ENCODE measurements at regions not wholly inside any gene's neighbourhood (a gene's known extent, or its start where the extent isn't known, plus 50 kb on each side); places are given as distances from the start of the nearest gene placed in this dataset.

DNA sequence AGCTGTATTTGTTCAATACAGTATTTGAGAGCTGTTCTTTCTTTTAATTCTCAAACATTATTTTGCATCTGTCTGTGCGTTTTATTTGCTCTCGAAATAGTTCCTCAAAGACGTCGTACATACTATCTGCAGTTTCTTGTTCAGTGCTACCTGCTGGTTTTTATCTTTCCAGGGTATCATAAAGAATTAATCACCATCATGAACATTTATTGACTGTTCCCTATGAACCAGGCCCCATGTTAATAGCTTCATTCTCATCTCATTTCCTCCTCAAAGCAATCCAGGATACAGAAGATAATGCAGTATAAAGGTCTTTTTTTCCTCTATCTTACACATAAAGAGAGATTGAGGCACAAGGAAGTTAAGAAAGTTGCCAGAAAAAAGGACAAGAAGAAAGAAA, 211.8 kb downstream of the DACT1 start:
- Histone ChIP-seq H3K9me3 (no peaks in the 10 kb centered on the region), H3K36me3 (replicated peaks) (no peaks in the 10 kb centered on the region), H3K4me1 (no peaks in the 10 kb centered on the region), H3K27me3 (ENCODE audit: low read depth) (no peaks in the 10 kb centered on the region), H3K4me3 (no peak overlapping the region)
- DNase-seq (ENCODE audit: low spot score in 2 of 2), result no peak
- in situ Hi-C loops (cut with MboI; ENCODE audit: low sequenced_read_pairs), result no loop called here

DNA sequence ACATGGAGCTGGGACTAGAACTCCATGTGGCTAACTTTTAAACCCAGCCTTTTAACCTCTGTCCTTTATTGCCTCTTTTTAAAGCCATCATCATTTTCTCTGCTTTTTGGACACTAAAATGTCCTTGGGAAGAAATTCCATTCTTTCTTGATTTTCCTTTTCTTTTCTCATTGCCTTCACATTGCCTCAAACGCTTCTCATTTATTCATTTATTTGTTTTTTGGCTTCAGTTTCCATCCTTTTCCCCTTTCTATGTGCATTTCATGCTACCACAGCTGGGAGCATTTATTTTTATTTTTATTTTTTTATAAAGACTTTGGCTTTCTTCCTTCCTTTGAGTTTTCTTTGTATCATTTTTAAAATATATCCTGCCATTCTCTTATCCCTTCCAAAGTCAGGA, 212.2 kb downstream of the DACT1 start:
- in situ Hi-C loops (cut with MboI; ENCODE audit: low sequenced_read_pairs), result no loop called here
- Histone ChIP-seq H3K4me1 (no peaks in the 10 kb centered on the region), H3K4me3 (no peak overlapping the region), H3K9me3 (no peaks in the 10 kb centered on the region), H3K36me3 (replicated peaks) (no peaks in the 10 kb centered on the region), H3K27me3 (ENCODE audit: low read depth) (no peaks in the 10 kb centered on the region)
- DNase-seq (ENCODE audit: low spot score in 2 of 2), result no peak

DNA sequence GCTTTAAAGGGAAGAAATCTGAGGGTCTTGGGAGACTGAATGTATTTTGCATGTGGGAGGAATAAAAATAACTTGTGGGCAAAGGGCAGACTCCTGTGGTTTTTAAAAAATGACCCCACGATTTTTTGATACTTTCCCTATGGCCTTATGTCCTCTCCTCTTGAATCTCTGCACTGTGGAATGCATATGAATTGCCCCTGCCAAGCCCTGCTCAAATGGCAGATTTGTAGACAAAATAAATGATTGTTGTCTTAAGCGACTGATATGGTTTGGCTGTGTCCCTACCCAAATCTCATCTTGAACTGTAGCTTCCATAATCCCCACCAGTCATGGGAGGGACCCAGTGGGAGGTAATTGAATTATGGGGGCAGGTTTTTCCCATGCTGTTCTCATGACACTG, 223.8 kb downstream of the DACT1 start:
- DNase-seq (ENCODE audit: low spot score in 2 of 2), result no peak
- no peaks in the 10 kb centered on the region for H3K36me3 ChIP-seq (replicated peaks)
- no peaks in the 10 kb centered on the region for H3K9me3 ChIP-seq
- in situ Hi-C loops (cut with MboI; ENCODE audit: low sequenced_read_pairs), result no loop called here
- H3K27me3 ChIP-seq (ENCODE audit: low read depth), result no peaks in the 10 kb centered on the region
- H3K4me1 ChIP-seq, result no peaks in the 10 kb centered on the region
- no peak overlapping the region for H3K4me3 ChIP-seq

DNA sequence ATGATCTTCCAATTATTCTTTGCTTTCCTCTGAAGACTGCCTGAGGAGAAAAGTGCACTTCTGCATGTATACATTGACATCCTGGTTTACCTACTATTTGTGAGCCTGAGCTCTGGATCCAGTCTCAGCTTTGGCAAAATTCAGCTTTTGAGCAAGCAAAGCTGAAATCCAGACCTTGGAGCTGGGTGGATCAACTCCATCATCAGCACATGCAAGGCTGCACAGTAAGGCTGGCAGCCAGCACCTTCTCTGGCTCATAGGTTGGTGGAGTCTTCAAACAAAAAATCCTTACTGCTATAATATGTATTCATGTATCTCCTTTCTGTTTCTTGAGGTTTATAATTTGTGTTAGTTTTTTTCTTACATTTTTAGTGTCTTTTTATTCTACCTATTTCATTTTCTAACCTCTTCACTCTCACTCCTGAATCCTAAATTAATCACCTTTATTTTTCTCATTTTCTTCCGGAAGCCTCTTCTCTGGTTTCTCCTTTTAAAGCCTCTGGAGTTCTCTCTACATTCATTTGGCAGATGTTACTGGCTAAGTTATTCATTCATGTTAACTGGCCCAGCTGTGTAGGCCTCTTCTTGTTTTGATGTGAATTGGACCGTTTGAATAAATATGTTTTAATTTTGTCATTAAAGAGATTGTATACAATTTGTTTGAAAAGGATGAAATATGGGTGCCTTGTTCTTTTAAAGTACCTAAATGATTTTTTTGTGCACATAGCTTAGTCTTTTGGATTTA, 224.8 kb downstream of the DACT1 start:
- in situ Hi-C loops (cut with MboI; ENCODE audit: low sequenced_read_pairs), result no loop called here
- no peaks in the 10 kb centered on the region for H3K27me3 ChIP-seq (ENCODE audit: low read depth)

DNA sequence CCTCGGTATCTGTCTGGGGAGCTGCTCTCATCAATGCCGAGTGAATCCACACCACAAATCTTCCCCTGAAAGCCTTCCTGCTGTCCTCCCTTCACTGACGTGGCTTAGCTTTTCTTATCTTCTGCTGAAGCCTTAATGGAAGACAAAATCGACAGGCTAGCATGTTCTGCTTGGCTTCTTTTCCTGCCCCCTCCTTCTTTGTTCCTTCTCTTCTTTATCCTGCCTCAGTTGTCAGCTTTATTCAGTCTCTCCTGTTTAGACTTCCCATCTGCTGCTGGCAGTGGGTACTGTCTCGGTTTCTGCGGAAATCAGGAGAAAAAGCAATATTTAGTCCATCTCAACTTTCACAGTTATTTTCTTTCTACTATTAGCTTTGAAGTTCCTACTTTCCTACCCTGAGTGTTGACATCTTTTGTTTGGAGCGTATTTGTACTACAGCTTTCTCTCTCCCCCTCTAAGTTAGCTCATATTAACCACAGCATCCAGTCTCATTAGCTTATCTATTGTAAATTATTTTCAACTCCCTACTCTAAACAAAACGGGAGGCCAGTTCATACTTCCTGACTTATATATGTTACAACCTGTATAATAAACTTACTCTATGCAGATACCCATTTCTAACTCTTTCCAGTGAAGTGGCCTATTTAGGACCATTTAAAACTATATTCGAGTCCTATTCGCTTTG, 226.0 kb downstream of the DACT1 start:
- Histone ChIP-seq H3K27me3 (ENCODE audit: low read depth) (no peaks in the 10 kb centered on the region), H3K4me3 (no peak overlapping the region), H3K36me3 (replicated peaks) (no peaks in the 10 kb centered on the region), H3K4me1 (no peaks in the 10 kb centered on the region), H3K9me3 (no peaks in the 10 kb centered on the region)
- in situ Hi-C loops (cut with MboI; ENCODE audit: low sequenced_read_pairs), result no loop called here
- DNase-seq (ENCODE audit: low spot score in 2 of 2), result no peak

More for the DNA sequence above, 224.8 kb downstream of the DACT1 start:
- H3K9me3 ChIP-seq, result no peaks in the 10 kb centered on the region
- no peaks in the 10 kb centered on the region for H3K36me3 ChIP-seq (replicated peaks)
- H3K4me3 ChIP-seq, result no peak overlapping the region
- no peak for DNase-seq (ENCODE audit: low spot score in 2 of 2)
- H3K4me1 ChIP-seq, result no peaks in the 10 kb centered on the region

DNA sequence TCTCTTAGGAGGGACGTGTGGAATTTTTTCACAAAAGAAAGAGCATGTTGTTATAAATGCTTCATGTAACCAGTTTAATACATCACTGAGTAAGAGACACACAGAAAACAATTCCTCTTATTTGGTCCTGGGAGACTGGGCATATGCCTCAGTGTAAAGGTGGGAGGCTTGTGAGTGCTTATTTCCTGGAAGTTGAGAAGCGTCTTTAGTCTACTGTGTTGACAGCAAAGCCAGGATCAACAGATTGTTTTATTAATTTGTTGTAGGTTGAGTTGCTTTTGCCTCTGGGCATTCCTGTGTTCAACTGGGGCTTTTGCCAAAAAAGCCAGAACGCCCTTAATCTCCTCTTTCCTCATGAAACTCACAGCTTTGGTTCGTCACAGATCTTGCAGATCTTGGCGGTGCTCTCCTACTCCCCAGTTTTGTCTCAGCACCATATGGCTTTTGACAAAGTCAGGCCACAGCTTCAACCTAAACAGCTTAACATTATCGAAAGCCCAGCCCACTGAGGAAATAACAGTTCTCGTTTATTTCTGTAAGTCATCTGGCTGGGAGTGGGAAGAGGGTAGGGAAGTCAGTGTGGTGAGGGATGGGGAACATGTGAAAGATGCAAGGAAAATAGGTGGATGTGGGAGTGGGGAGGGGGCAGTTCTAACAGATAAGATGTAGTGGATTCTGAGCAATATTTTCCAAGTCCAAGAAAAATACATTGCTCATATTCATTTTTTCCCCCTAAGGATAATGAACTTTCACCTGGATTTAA, 227.2 kb downstream of the DACT1 start:
- Histone ChIP-seq H3K4me1 (no peaks in the 10 kb centered on the region), H3K27me3 (ENCODE audit: low read depth) (no peaks in the 10 kb centered on the region), H3K4me3 (no peak overlapping the region), H3K36me3 (replicated peaks) (no peaks in the 10 kb centered on the region), H3K9me3 (no peaks in the 10 kb centered on the region)
- in situ Hi-C loops (cut with MboI; ENCODE audit: low sequenced_read_pairs), result no loop called here
- no peak for DNase-seq (ENCODE audit: low spot score in 2 of 2)

DNA sequence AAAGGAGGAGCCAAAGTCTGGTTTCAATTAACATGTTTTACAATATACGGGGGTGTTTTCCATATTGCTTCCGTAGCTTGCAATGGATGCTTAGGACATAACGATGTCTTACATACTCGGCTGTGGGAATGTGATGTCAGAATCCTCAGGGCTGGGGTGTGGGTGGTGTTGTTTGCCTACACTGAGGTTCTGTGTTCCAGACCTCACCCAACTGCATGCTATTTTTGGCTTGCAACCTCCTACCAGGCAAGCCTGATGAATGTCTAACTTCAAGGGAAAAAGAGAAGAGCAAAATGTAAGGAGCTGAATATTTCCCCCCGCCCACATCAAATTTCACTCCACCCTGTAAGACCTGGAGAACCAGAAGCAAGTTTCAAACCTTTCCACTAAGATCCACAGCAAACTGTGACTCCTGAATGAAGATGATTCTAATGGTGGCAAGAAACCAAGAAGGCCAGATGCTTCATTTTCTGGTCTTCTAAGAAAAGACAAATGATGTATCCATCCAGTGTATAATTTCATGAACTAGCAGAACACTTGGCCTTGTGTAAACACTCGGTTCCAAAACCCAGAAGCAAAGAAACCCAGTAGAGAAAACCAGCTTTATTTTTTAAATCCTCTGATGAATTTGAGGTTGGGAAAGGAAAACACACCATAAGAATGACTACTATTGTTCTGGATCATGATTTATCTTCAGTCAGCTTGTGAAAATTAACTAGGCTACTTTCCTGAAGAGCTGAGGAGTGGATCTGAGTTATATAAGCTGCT, 227.9 kb downstream of the DACT1 start:
- Histone ChIP-seq H3K4me3 (no peak overlapping the region), H3K9me3 (no peaks in the 10 kb centered on the region), H3K27me3 (ENCODE audit: low read depth) (no peaks in the 10 kb centered on the region), H3K36me3 (replicated peaks) (no peaks in the 10 kb centered on the region), H3K4me1 (no peaks in the 10 kb centered on the region)
- in situ Hi-C loops (cut with MboI; ENCODE audit: low sequenced_read_pairs), result no loop called here
- no peak for DNase-seq (ENCODE audit: low spot score in 2 of 2)

DNA sequence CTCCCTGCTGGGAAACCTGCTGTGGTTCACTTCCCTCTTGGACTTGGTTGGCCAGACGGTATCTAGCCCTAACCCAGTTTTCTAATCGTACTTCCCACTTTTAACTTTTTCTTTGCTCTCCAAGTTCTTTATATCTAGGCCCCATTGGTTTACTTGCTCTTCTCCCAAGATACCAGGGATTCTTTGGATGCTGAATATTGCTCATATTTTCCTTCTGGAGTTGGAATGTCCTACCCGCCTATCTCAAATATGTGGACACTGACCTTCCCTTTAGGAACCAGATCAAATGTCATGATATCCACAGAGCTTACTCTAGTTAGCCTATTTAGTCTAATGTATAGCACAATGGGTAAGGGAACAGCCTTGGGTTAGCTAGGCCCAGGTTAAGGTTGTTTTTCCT, 228.6 kb downstream of the DACT1 start:
- in situ Hi-C loops (cut with MboI; ENCODE audit: low sequenced_read_pairs), result no loop called here
- no peaks in the 10 kb centered on the region for H3K36me3 ChIP-seq (replicated peaks)
- no peaks in the 10 kb centered on the region for H3K9me3 ChIP-seq
- H3K27me3 ChIP-seq (ENCODE audit: low read depth), result no peaks in the 10 kb centered on the region
- H3K4me1 ChIP-seq, result no peaks in the 10 kb centered on the region
- no peak overlapping the region for H3K4me3 ChIP-seq
- no peak for DNase-seq (ENCODE audit: low spot score in 2 of 2)

DNA sequence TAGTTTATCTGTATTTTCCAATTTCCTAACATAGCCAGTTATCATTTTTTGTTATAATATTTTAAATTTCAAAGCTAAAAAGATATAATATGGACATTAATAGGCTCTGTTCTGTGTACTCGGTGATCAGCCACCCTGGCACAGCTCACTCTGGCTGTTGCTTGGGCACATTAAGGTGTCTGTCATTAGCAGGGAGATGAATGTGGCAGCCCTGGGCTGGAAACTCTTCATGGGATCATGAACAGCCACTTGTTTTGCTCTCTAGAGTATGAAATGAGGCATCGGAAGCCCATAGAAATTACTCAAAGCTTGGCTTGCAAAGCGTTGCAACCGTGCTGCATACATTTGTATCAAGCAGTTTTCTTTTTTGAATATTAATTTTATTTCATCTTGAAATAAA, 233.2 kb downstream of the DACT1 start:
- Histone ChIP-seq H3K4me1 (no peaks in the 10 kb centered on the region), H3K9me3 (no peaks in the 10 kb centered on the region), H3K36me3 (replicated peaks) (no peaks in the 10 kb centered on the region), H3K4me3 (no peak overlapping the region), H3K27me3 (ENCODE audit: low read depth) (no peaks in the 10 kb centered on the region)
- in situ Hi-C loops (cut with MboI; ENCODE audit: low sequenced_read_pairs), result no loop called here
- no peak for DNase-seq (ENCODE audit: low spot score in 2 of 2)

DNA sequence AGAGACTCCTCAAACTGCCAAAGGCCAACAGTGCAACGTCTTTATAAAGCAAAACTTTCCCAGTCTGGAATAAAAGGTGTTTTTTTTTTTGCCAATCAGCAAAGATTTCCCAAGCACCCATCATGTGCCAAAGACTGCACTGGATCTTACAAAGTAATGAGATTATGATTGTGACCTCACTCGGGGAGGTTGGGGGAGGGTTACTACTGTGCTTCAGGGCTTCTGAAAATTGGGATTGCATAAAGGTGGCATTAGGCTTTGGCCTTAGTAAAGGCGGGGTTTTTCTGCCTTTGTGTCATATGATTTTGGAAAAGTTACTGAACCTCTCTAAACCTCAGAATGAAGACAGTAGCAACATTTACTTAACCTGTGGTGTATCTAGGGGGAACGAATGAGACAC, 233.8 kb downstream of the DACT1 start:
- in situ Hi-C loops (cut with MboI; ENCODE audit: low sequenced_read_pairs), result no loop called here
- Histone ChIP-seq H3K9me3 (no peaks in the 10 kb centered on the region), H3K27me3 (ENCODE audit: low read depth) (no peaks in the 10 kb centered on the region), H3K4me1 (no peaks in the 10 kb centered on the region), H3K36me3 (replicated peaks) (no peaks in the 10 kb centered on the region), H3K4me3 (no peak overlapping the region)
- no peak for DNase-seq (ENCODE audit: low spot score in 2 of 2)

DNA sequence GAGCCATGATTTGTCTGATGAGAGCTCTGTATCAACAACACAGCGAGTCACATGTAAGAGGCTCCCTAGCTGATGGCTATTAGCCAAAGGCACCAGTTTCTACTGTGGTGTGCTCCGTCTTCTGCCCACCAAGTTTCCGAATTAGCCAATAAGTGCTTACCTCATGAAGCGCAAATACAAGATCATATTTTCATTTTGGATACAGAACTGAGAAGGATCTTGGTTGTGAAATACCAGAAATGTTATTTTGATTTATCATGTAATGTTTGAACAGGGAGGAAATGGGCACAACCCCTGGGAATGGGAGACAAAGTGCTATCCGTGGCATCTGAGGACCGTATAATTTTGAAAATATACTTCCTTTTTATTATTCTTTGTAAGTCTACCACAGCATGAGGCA, 234.3 kb downstream of the DACT1 start:
- no peaks in the 10 kb centered on the region for H3K36me3 ChIP-seq (replicated peaks)
- in situ Hi-C loops (cut with MboI; ENCODE audit: low sequenced_read_pairs), result no loop called here
- H3K4me3 ChIP-seq, result no peak overlapping the region
- H3K4me1 ChIP-seq, result no peaks in the 10 kb centered on the region
- DNase-seq (ENCODE audit: low spot score in 2 of 2), result no peak
- H3K9me3 ChIP-seq, result no peaks in the 10 kb centered on the region
- H3K27me3 ChIP-seq (ENCODE audit: low read depth), result no peaks in the 10 kb centered on the region

DNA sequence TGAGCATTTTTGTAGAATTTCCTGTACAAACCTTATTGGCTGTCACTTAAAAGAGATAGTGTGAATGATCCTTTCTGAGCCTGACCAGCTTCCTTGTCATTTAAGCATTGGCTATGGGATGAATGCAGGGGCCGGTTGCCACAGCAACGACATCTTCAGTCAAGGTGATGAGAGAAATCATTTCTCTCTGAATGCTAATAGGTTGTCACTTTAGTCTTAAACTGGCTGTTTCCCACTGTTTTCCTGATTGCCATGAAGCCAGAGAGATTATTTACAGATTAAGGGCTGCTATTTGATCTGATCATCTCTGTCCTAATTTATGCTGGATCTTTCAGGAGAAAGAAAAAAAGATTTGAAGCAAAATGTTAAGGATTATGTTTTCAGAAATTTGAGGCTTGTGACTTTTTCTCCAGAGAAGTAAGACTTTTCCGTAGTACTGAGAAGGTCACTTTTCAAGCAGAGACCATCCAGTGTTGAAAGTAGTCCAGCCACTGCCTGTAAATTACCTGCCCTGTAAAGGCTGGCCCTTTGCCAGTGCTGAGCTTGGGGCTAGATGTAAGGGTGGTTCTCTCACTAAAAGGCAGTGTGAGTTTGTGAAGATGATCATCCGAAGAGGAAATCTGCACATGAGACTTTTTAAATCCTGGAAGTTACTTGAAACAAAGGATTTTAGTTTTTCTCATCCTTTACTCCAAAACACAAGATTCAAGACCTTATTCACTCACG, 235.6 kb downstream of the DACT1 start:
- in situ Hi-C loops (cut with MboI; ENCODE audit: low sequenced_read_pairs), result no loop called here
- no peaks in the 10 kb centered on the region for H3K9me3 ChIP-seq
- peaks cover 2% of the 10 kb centered on the region; the same call in 1 of the 2 replicates for H3K27me3 ChIP-seq (ENCODE audit: low read depth)
- H3K36me3 ChIP-seq (replicated peaks), result no peaks in the 10 kb centered on the region
- no peak overlapping the region for H3K4me3 ChIP-seq
- H3K4me1 ChIP-seq, result no peaks in the 10 kb centered on the region
- DNase-seq (ENCODE audit: low spot score in 2 of 2), result no peak

DNA sequence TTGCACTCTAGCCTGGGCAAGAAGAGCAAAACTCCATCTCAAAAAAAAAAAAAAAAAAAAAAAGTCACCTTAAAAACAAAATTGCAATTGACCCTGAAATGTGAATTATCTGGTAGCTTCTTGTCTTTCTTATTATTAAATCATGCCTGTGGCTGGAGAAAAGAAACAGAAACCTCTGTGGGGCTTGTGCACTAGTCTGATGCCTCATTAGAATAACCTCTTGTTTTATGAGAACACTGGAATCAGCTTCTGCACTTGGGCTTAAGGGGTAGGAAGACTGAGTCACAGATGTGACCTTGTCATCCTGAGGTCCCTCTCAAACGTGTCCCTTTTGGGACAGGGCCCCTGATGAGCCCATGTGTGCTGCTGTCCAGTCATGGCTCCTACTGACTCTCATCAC, 237.9 kb downstream of the DACT1 start:
- no peak for DNase-seq (ENCODE audit: low spot score in 2 of 2)
- in situ Hi-C loops (cut with MboI; ENCODE audit: low sequenced_read_pairs), result no loop called here

More for the DNA sequence above, 237.9 kb downstream of the DACT1 start:
- no peaks in the 10 kb centered on the region for H3K36me3 ChIP-seq (replicated peaks)
- H3K4me3 ChIP-seq, result no peak overlapping the region
- peaks cover 2% of the 10 kb centered on the region; the same call in 1 of the 2 replicates for H3K27me3 ChIP-seq (ENCODE audit: low read depth)
- no peaks in the 10 kb centered on the region for H3K9me3 ChIP-seq
- no peaks in the 10 kb centered on the region for H3K4me1 ChIP-seq
